DMS53 (cell line): ENCODE measurements at regions not wholly inside any gene's neighbourhood (a gene's known extent, or its start where the extent isn't known, plus 50 kb on each side); places are given as distances from the start of the nearest gene placed in this dataset.

Experiments used
- DNase-seq: peaks from one replicate; lab custom pipeline; 2025; lab: John Stamatoyannopoulos, UW

- DNase-seq = no peak
These were observed 79.1 kb upstream of the FAM120A start for GRCh38 chr9:93372391-93372790.

GRCh38 chr9:93376411-93376810 lies 75.1 kb upstream of the FAM120A start:
- DNase-seq = no peak

- no peak for DNase-seq
These were observed 73.2 kb upstream of the FAM120A start for GRCh38 chr9:93378276-93378675.

GRCh38 chr9:93379051-93379450 lies 72.4 kb upstream of the FAM120A start:
- no peak for DNase-seq

- no peak for DNase-seq
These were observed 71.0 kb upstream of the FAM120A start for GRCh38 chr9:93380410-93381060.

- DNase-seq = peak; percentile 30
These were observed 63.7 kb upstream of the FAM120A start for GRCh38 chr9:93387791-93388190.

GRCh38 chr9:93390953-93391515 lies 60.5 kb upstream of the FAM120A start:
- DNase-seq = no peak

- DNase-seq = no peak
These were observed 59.6 kb upstream of the FAM120A start for GRCh38 chr9:93391898-93392297.

GRCh38 chr9:93392974-93393373 lies 58.5 kb upstream of the FAM120A start:
- no peak for DNase-seq
